K562 (cell line): ENCODE measurements at regions not wholly inside any gene's neighbourhood (a gene's known extent, or its start where the extent isn't known, plus 50 kb on each side); places are given as distances from the start of the nearest gene placed in this dataset.

Experiments used
- ATAC-seq: fragments of 200-7000 bp; cut with Tn5 transposase; 3 replicates; pipeline ENCODE4 v1.9.1; 2020; ENCODE audit warnings: moderate library complexity
- BruUV-seq: library from RNA; stranded (reverse); fragments of 400-500 nt; replicated peaks from 2 replicates; lab custom pipeline; 2021; lab: Mats Ljungman, UMichigan
- CTCF ChIA-PET: fragments of 300-600 bp; formaldehyde crosslinking; extraction: SDS; loops from one replicate; lab custom pipeline; 2021; ENCODE audit warnings: low intra/inter-chr PET ratio; lab: Yijun Ruan, JAX
- POLR2A ChIA-PET: fragments of 300-600, 350-650 bp; sonication (Branson Sonifier 250); formaldehyde crosslinking; extraction: SDS; loops from one replicate; lab custom pipeline; 2021; ENCODE audit warnings: antibody characterized with exemption, inconsistent platforms; lab: Yijun Ruan, JAX
- DNase-seq, 4 experiments: peaks; one replicate each; pipeline versions ENCODE4 v3.0.0 to v3.0.0-alpha.2; 2011 to 2018; ENCODE audit warnings: low spot score in 3 of 4, mixed read lengths in 3 of 4; ENCODE audit errors: extremely low read depth in 1 of 4
- FAIRE-seq: peaks from 2 replicates; lab custom pipeline; 2011; peaks lifted over from hg19 to GRCh38; lab: Jason Lieb, UNC
- H2AFZ ChIP-seq: 2 replicates; pipeline ENCODE4 v1.6.0; 2011; ENCODE audit warnings: low read depth, low read length, control low read depth, inconsistent platforms
- H3K27ac ChIP-seq: fragments of 200-600 bp; 3 replicates; pipeline ENCODE4 v1.8.0; 2011; ENCODE audit warnings: low read depth, mild to moderate bottlenecking, control low read depth, inconsistent platforms, low read length, moderate library complexity, mixed read lengths; ENCODE audit errors: extremely low read depth
- H3K27me3 ChIP-seq, 2 experiments: fragments of 300-600 bp in 1 of 2; 2 replicates in 1 of 2; 3 replicates in 1 of 2; pipeline versions ENCODE4 v1.6.0 to v1.8.0; 2011; ENCODE audit warnings: inconsistent platforms in 2 of 2, low read length in 2 of 2, mild to moderate bottlenecking in 1 of 2, mixed read lengths in 1 of 2, moderate library complexity in 1 of 2; ENCODE audit not compliant: control insufficient read depth in 2 of 2, insufficient read depth in 2 of 2
- H3K36me3 ChIP-seq: fragments of 300-600 bp; 3 replicates; pipeline ENCODE4 v1.8.0; 2011; ENCODE audit warnings: mild to moderate bottlenecking, low read length, inconsistent platforms; ENCODE audit not compliant: control insufficient read depth, insufficient read depth
- H3K4me1 ChIP-seq, 2 experiments: fragments of 200-600 bp in 1 of 2; replicated peaks in 1 of 2; 2 replicates in 1 of 2; 3 replicates in 1 of 2; pipeline versions ENCODE4 v1.5.1 to v1.8.0; 2011; ENCODE audit warnings: inconsistent platforms in 2 of 2, low read length in 2 of 2, mild to moderate bottlenecking in 1 of 2, mixed read lengths in 1 of 2, moderate library complexity in 1 of 2; ENCODE audit not compliant: control insufficient read depth in 2 of 2, insufficient read depth in 2 of 2
- H3K4me2 ChIP-seq: 2 replicates; pipeline ENCODE4 v1.6.1; 2011; ENCODE audit warnings: low read length, control low read depth, inconsistent platforms, mixed read lengths; ENCODE audit not compliant: insufficient read depth
- H3K4me3 ChIP-seq: fragments of 200-600 bp; sonication (generic), shearing (Covaris generic); 2 replicates; pipeline ENCODE4 v1.5.1; 2016; ENCODE audit warnings: control low read depth, inconsistent platforms
- H3K79me2 ChIP-seq: fragments of 200-600 bp; 3 replicates; pipeline ENCODE4 v1.8.0; 2011; ENCODE audit warnings: low read length, inconsistent platforms; ENCODE audit not compliant: control insufficient read depth, insufficient read depth
- H3K9ac ChIP-seq, 2 experiments: 2 replicates each; pipeline versions ENCODE4 v1.6.0 to v1.6.1; 2011; ENCODE audit warnings: low read depth in 2 of 2, low read length in 2 of 2, control low read depth in 1 of 2, inconsistent platforms in 1 of 2, mild to moderate bottlenecking in 1 of 2, mixed read lengths in 1 of 2; ENCODE audit not compliant: insufficient read depth in 1 of 2
- H3K9me1 ChIP-seq: one replicate; pipeline ENCODE4 v1.6.0; 2011; ENCODE audit warnings: inconsistent platforms, mild to moderate bottlenecking, low read length, moderate library complexity; ENCODE audit not compliant: control insufficient read depth, insufficient read depth
- H3K9me3 ChIP-seq: replicated peaks from 2 replicates; pipeline ENCODE4 v1.5.1; 2011; ENCODE audit warnings: low read depth, low read length, inconsistent platforms; ENCODE audit not compliant: control insufficient read depth, insufficient read depth
- H4K20me1 ChIP-seq: replicated peaks from 2 replicates; pipeline ENCODE4 v1.6.1; 2011; ENCODE audit warnings: low read length, inconsistent platforms, mixed read lengths; ENCODE audit not compliant: control insufficient read depth, insufficient read depth
- WGBS: fragments of 100-300 bp; shearing (Covaris generic); methylation state at CpG from one replicate; pipeline ENCODE4 v1.1.6; 2016; ENCODE audit warnings: low coverage, mixed read lengths; ENCODE audit not compliant: insufficient coverage; ENCODE audit errors: missing lambda C conversion rate; 5-methylcytosine and 5-hydroxymethylcytosine counted together
- in situ Hi-C: fragments of 300-500 bp; cut with MboI; formaldehyde crosslinking; loops from 4 replicates; pipeline ENCODE4 v1.15.0; 2018; ENCODE audit warnings: inconsistent platforms, mixed read lengths
- intact Hi-C: fragments of 100-400 bp; cut with micrococcal nuclease; formaldehyde crosslinking; loops from 2 replicates; pipeline ENCODE4 v1.14.2; 2022
- TF ChIP-seq, protein P1 (sequence below): fragments of 450-650 bp; formaldehyde crosslinking; IDR thresholded peaks from 2 replicates; pipeline ENCODE4 v1.4.0; 2020; ENCODE audit warnings: mild to moderate bottlenecking, moderate library complexity
- TF ChIP-seq, protein P2 (sequence below): sonication (generic); formaldehyde crosslinking; IDR thresholded peaks from 2 replicates; pipeline ENCODE4 v1.8.0; 2023; ENCODE audit warnings: mild to moderate bottlenecking, missing genetic modification reagents

DNA sequence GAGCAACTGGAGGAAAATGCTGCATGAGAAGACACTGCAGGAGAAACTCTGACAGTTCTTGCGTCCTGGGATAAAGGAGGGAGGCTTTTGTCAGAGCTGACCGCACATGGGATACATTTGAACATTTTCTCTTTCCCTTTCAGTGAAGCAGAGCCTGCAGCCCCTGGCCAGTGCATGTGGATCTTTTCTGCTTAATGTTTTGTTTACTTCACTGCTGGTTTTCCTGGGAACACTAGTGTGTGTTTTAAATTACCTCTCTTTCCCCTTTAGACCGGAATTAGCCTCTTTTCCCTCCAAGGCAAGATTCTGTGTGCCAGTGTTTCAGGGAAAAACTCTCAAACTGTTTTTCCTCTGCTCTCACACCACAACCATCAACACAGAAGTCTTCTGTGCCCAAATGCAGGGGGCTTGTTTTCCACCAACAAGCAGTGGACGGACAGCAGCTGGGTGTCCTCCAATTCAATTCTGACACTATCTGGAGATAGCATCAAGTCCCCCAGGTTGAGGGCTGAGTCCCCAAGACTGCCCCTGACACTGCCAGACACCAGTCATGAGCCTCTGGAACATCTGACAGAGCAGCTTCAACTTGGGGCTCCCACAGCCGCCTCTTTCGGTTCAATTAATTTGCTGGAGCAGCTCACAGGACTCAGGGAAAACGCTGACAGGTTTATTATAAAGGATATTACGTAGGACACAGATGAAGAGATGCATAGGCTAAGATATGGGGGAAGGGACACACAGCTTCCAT is 136.2 kb downstream of the RHOU start (continued):
- TF ChIP-seq, protein P1, sequence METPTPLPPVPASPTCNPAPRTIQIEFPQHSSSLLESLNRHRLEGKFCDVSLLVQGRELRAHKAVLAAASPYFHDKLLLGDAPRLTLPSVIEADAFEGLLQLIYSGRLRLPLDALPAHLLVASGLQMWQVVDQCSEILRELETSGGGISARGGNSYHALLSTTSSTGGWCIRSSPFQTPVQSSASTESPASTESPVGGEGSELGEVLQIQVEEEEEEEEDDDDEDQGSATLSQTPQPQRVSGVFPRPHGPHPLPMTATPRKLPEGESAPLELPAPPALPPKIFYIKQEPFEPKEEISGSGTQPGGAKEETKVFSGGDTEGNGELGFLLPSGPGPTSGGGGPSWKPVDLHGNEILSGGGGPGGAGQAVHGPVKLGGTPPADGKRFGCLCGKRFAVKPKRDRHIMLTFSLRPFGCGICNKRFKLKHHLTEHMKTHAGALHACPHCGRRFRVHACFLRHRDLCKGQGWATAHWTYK (CRISPR knock-in tag): no peak
- TF ChIP-seq, protein P2, sequence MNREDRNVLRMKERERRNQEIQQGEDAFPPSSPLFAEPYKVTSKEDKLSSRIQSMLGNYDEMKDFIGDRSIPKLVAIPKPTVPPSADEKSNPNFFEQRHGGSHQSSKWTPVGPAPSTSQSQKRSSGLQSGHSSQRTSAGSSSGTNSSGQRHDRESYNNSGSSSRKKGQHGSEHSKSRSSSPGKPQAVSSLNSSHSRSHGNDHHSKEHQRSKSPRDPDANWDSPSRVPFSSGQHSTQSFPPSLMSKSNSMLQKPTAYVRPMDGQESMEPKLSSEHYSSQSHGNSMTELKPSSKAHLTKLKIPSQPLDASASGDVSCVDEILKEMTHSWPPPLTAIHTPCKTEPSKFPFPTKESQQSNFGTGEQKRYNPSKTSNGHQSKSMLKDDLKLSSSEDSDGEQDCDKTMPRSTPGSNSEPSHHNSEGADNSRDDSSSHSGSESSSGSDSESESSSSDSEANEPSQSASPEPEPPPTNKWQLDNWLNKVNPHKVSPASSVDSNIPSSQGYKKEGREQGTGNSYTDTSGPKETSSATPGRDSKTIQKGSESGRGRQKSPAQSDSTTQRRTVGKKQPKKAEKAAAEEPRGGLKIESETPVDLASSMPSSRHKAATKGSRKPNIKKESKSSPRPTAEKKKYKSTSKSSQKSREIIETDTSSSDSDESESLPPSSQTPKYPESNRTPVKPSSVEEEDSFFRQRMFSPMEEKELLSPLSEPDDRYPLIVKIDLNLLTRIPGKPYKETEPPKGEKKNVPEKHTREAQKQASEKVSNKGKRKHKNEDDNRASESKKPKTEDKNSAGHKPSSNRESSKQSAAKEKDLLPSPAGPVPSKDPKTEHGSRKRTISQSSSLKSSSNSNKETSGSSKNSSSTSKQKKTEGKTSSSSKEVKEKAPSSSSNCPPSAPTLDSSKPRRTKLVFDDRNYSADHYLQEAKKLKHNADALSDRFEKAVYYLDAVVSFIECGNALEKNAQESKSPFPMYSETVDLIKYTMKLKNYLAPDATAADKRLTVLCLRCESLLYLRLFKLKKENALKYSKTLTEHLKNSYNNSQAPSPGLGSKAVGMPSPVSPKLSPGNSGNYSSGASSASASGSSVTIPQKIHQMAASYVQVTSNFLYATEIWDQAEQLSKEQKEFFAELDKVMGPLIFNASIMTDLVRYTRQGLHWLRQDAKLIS (CRISPR knock-in tag): no peak

DNA sequence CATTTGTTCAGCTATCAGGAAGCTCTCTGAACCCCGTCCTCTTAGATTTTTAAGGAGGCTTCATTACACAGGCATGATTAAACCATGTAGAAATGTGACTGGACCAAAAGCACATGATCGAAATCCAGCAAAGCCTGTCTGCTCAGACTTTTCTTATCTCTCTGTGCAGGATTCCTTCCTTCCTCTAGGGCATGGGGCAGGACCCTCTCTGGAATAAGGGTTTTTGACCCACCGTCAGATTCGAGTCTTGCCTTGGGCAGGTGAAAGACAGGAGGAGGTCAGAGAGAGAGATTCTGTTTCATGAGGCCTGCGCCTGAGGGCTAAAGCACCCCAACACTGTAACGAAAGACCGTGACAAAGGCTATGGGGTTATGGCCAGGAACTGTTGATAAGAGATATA is 136.8 kb downstream of the RHOU start:
- H3K4me2 ChIP-seq: no peak overlapping the region
- 0 out of 2 replicates have a peak, but pooled peaks cover 5% of the 10 kb centered on the region for H4K20me1 ChIP-seq
- in situ Hi-C loops: no loop called here
- H3K9me1 ChIP-seq: no peaks in the 10 kb centered on the region
- H3K4me3 ChIP-seq: no peak overlapping the region
- no peaks in the 10 kb centered on the region for H3K9me3 ChIP-seq
- BruUV-seq: no TSS peak
- WGBS: 0% methylated on average over 7 of the region's 7 CpGs
- ChIA-PET POLR2A (no interaction called here), CTCF (no interaction called here)
- no peak overlapping the region for H3K9ac ChIP-seq
- FAIRE-seq (no peak), DNase-seq (no peak), ATAC-seq (no peak)
- no peak overlapping the region for H3K27ac ChIP-seq
- peaks cover 12 to 44% of the 10 kb centered on the region in 2 experiments for H3K27me3 ChIP-seq
- no peak overlapping the region for H2AFZ ChIP-seq
- H3K79me2 ChIP-seq: no peaks in the 10 kb centered on the region
- intact Hi-C loops: no loop called here
- H3K36me3 ChIP-seq: no peaks in the 10 kb centered on the region
- no peaks in the 10 kb centered on the region for H3K4me1 ChIP-seq
